ENCODE measurements at regions not wholly inside any gene's neighbourhood (a gene's known extent, or its start where the extent isn't known, plus 50 kb on each side); places are given as distances from the start of the nearest gene placed in this dataset.
A peak's percentile ranks its signal among the peaks of the same experiment; 100 is the strongest.

- FAIRE-seq, result peak; percentile 74
- 33% methylated on average over 1 of the region's 1 CpG; no CpG with 5 or more reads in 1 of the 2 experiments for WGBS, 2 experiments (ENCODE audit: extremely low coverage in 1 of 2, insufficient coverage in 1 of 2, insufficient read length in 1 of 2, insufficient replicate concordance in 2 of 2, low coverage in 1 of 2, low lambda C conversion rate in 2 of 2, missing lambda C conversion rate in 1 of 2)
- TF ChIP-seq POLR2A (IDR thresholded peaks at IDR 0.05; ENCODE audit: control extremely low read depth in 1 of 2, low read depth in 2 of 2, low read length in 2 of 2), result no peak
Measured at GRCh38 chr1:80656014-80656636, 1144.6 kb upstream of the ADGRL2 start.

More at GRCh38 chr1:80656014-80656636, 1144.6 kb upstream of the ADGRL2 start:
- no peak overlapping the region for H3K14ac ChIP-seq (ENCODE audit: insufficient read length)
- H2BK12ac ChIP-seq (ENCODE audit: low read depth, low read length), result no peak overlapping the region
- no peak overlapping the region for H4K8ac ChIP-seq (ENCODE audit: extremely low read depth, insufficient read depth, low read length)
- H2BK15ac ChIP-seq (ENCODE audit: low read length), result no peak overlapping the region
- ChIA-PET CTCF (ENCODE audit: partially characterized antibody) (interaction anchor here (0.8 to 2.6 kb wide), 13 partner anchors 8 to 438 kb away, joined by 3 to 13 read pairs (median 3); no protein-coding TSS in a partner anchor), POLR2A (ENCODE audit: partially characterized antibody) (no interaction called here)
- DNase-seq (ENCODE audit: low read depth in 1 of 2, low spot score in 2 of 2), result no peak
- no peaks in the 10 kb centered on the region; a peak in 1 of 4 replicates for H3K9me3 ChIP-seq (ENCODE audit: insufficient read depth in 2 of 2, low read depth in 1 of 2, low read length in 1 of 2)
- H3K23ac ChIP-seq (ENCODE audit: insufficient read length), result no peak overlapping the region
- no peak overlapping the region for H4K5ac ChIP-seq (ENCODE audit: insufficient read length, low read depth, low read length)
- no peaks in the 10 kb centered on the region for H3K36me3 ChIP-seq (ENCODE audit: control insufficient read depth in 2 of 4, insufficient read depth in 4 of 4, low read length in 3 of 4)
- H2AFZ ChIP-seq (ENCODE audit: low read length), result no peak overlapping the region
- no peak overlapping the region for H3K18ac ChIP-seq (ENCODE audit: extremely low read depth, low read length)
- H2BK20ac ChIP-seq (ENCODE audit: low read length), result no peak overlapping the region
- no peaks in the 10 kb centered on the region for H3K27me3 ChIP-seq (replicated peaks in 1 of 4; ENCODE audit: control insufficient read depth in 3 of 4, extremely low read depth in 1 of 4, insufficient read depth in 3 of 4, low read length in 3 of 4)
- H4K20me1 ChIP-seq (replicated peaks in 1 of 2; ENCODE audit: control insufficient read depth in 1 of 2, insufficient read depth in 2 of 2, low read length in 2 of 2), result no peaks in the 10 kb centered on the region
- H3K4me1 ChIP-seq (replicated peaks in 1 of 4; ENCODE audit: control insufficient read depth in 3 of 4, insufficient read depth in 4 of 4, low read length in 3 of 4), result peaks cover 0 to 7% (median 0%) of the 10 kb centered on the region in 4 experiments; a peak in 1 of 7 replicates
- H3K4ac ChIP-seq (replicated peaks; ENCODE audit: insufficient read length, low read depth, low read length), result no peak overlapping the region
- H2BK120ac ChIP-seq (replicated peaks; ENCODE audit: low read depth, low read length), result no peak overlapping the region
- H3K4me2 ChIP-seq (ENCODE audit: insufficient read depth in 1 of 2, low read depth in 2 of 2, low read length in 2 of 2), result no peak overlapping the region
- no peaks in the 10 kb centered on the region for H3K79me2 ChIP-seq (ENCODE audit: control insufficient read depth in 1 of 2, insufficient read depth in 2 of 2, low read length in 2 of 2)
- no peak overlapping the region for H3K9ac ChIP-seq (replicated peaks in 1 of 4; ENCODE audit: extremely low read depth in 1 of 4, low read depth in 3 of 4, low read length in 3 of 4)
- no peak overlapping the region for H3K56ac ChIP-seq (replicated peaks; ENCODE audit: insufficient read length, low read depth, low read length)
- H3K79me1 ChIP-seq (ENCODE audit: low read depth, low read length), result no peaks in the 10 kb centered on the region
- no peaks in the 10 kb centered on the region for H3K23me2 ChIP-seq (ENCODE audit: low read depth, low read length)
- no peak overlapping the region for H2AK5ac ChIP-seq (ENCODE audit: low read depth, low read length)
- H2BK5ac ChIP-seq (ENCODE audit: low read depth, low read length), result no peak overlapping the region
- H3K27ac ChIP-seq (ENCODE audit: low read depth, low read length), result no peak overlapping the region
- H3K4me3 ChIP-seq (ENCODE audit: extremely low read depth in 1 of 4, insufficient read depth in 2 of 4, low read depth in 3 of 4, low read length in 4 of 4), result no peak overlapping the region
- no peak overlapping the region for H4K91ac ChIP-seq (replicated peaks; ENCODE audit: insufficient read length, low read length)

Data from H1 (cell line).